MCF 10A (cell line): ENCODE measurements at regions not wholly inside any gene's neighbourhood (a gene's known extent, or its start where the extent isn't known, plus 50 kb on each side); places are given as distances from the start of the nearest gene placed in this dataset.

Experiments used
- BruUV-seq: library from RNA; stranded (reverse); fragments of 400-500 nt; replicated peaks from 2 replicates; lab custom pipeline; 2021; lab: Mats Ljungman, UMichigan
- CTCF ChIA-PET: fragments of 300-600 bp; sonication (Branson Sonifier 250); formaldehyde crosslinking; extraction: SDS; loops from one replicate; lab custom pipeline; 2021; ENCODE audit warnings: antibody characterized with exemption, inconsistent platforms; lab: Yijun Ruan, JAX
- POLR2A ChIA-PET: fragments of 300-600, 350-650 bp; sonication (Branson Sonifier 250); formaldehyde crosslinking; extraction: SDS; loops from one replicate; lab custom pipeline; 2020; ENCODE audit warnings: antibody characterized with exemption, inconsistent platforms; lab: Yijun Ruan, JAX
- DNase-seq: peaks from one replicate; pipeline ENCODE4 v3.0.0-alpha.2; 2018; ENCODE audit not compliant: unreplicated experiment
- H3K27ac Mint-ChIP-seq: one replicate; pipeline ENCODE4 v1.8.0; 2022; ENCODE audit warnings: mild to moderate bottlenecking, low read depth, mixed read lengths; ENCODE audit not compliant: unreplicated experiment
- H3K27me3 Mint-ChIP-seq: one replicate; pipeline ENCODE4 v1.8.0; 2022; ENCODE audit warnings: mixed read lengths; ENCODE audit not compliant: insufficient read depth, unreplicated experiment
- H3K36me3 Mint-ChIP-seq: one replicate; pipeline ENCODE4 v1.8.0; 2022; ENCODE audit warnings: mild to moderate bottlenecking, moderate library complexity, mixed read lengths; ENCODE audit not compliant: insufficient read depth, unreplicated experiment
- H3K4me1 Mint-ChIP-seq: one replicate; pipeline ENCODE4 v1.8.0; 2022; ENCODE audit warnings: mixed read lengths; ENCODE audit not compliant: insufficient read depth, unreplicated experiment
- H3K4me3 Mint-ChIP-seq: one replicate; pipeline ENCODE4 v1.8.0; 2022; ENCODE audit warnings: mild to moderate bottlenecking, moderate library complexity, mixed read lengths; ENCODE audit not compliant: unreplicated experiment
- H3K9me3 Mint-ChIP-seq: one replicate; pipeline ENCODE4 v1.8.0; 2022; ENCODE audit warnings: mixed read lengths; ENCODE audit not compliant: unreplicated experiment
- CTCF ChIP-seq: fragments of 200-600 bp; IDR thresholded peaks from one replicate; pipeline ENCODE4 v1.8.0; 2022; ENCODE audit warnings: antibody characterized with exemption, mild to moderate bottlenecking; ENCODE audit not compliant: unreplicated experiment
- intact Hi-C: fragments of 100-400 bp; cut with micrococcal nuclease; formaldehyde crosslinking; loops from 2 replicates; pipeline ENCODE4 v1.14.1; 2022

- Mint-ChIP-seq H3K36me3 (no peaks in the 10 kb centered on the region), H3K4me3 (no peak overlapping the region), H3K9me3 (no peaks in the 10 kb centered on the region), H3K27me3 (no peaks in the 10 kb centered on the region), H3K27ac (no peak overlapping the region), H3K4me1 (no peaks in the 10 kb centered on the region)
- intact Hi-C loops, result no loop called here
- ChIA-PET POLR2A (no interaction called here), CTCF (no interaction called here)
- no TSS peak for BruUV-seq
- no peak for TF ChIP-seq CTCF
- DNase-seq, result no peak
Measured at GRCh38 chr5:3287516-3287915, 308.1 kb upstream of the IRX1 start.

DNA sequence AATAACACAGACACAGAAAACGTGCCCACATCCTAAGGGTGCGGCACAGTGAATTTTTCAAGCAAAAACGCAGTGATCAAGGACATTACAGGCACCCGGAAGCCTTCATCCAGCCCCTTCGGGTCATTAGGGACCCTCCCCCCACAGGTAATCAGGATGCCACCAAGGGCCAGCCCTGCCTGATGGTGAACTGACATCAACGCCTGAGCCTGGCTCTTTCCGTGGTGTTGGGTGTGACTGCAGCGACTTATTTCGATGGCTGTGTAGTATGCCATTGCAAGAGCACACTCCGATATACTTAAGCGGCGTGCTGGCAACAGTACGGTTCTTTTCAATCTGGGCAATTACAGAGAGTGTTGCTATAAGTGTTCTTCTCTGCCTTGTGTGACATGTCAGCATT, 310.0 kb upstream of the IRX1 start:
- Mint-ChIP-seq H3K27ac (no peak overlapping the region), H3K4me1 (no peaks in the 10 kb centered on the region), H3K9me3 (no peaks in the 10 kb centered on the region), H3K36me3 (no peaks in the 10 kb centered on the region), H3K4me3 (no peak overlapping the region), H3K27me3 (no peaks in the 10 kb centered on the region)
- POLR2A ChIA-PET, result no interaction called here
- TF ChIP-seq CTCF, result no peak
- intact Hi-C loops, result no loop called here
- no peak for DNase-seq
- BruUV-seq, result no TSS peak
- CTCF ChIA-PET, result no interaction called here

- Mint-ChIP-seq H3K36me3 (no peaks in the 10 kb centered on the region), H3K27me3 (no peaks in the 10 kb centered on the region), H3K9me3 (no peaks in the 10 kb centered on the region), H3K4me1 (no peaks in the 10 kb centered on the region), H3K27ac (no peak overlapping the region), H3K4me3 (no peak overlapping the region)
- ChIA-PET CTCF (no interaction called here), POLR2A (no interaction called here)
- intact Hi-C loops, result no loop called here
- BruUV-seq, result no TSS peak
- no peak for TF ChIP-seq CTCF
- DNase-seq, result no peak
Measured at GRCh38 chr5:3284506-3284905, 311.1 kb upstream of the IRX1 start.

GRCh38 chr5:3282841-3283240, 312.8 kb upstream of the IRX1 start:
- POLR2A ChIA-PET, result no interaction called here
- Mint-ChIP-seq H3K9me3 (no peaks in the 10 kb centered on the region), H3K27ac (no peak overlapping the region)

More at GRCh38 chr5:3282841-3283240, 312.8 kb upstream of the IRX1 start:
- no TSS peak for BruUV-seq
- CTCF ChIA-PET, result no interaction called here
- H3K4me3 Mint-ChIP-seq, result no peak overlapping the region
- H3K27me3 Mint-ChIP-seq, result no peaks in the 10 kb centered on the region
- H3K4me1 Mint-ChIP-seq, result no peaks in the 10 kb centered on the region
- no peak for TF ChIP-seq CTCF
- no peak for DNase-seq
- H3K36me3 Mint-ChIP-seq, result no peaks in the 10 kb centered on the region
- intact Hi-C loops, result no loop called here
